ENCODE measurements at regions not wholly inside any gene's neighbourhood (a gene's known extent, or its start where the extent isn't known, plus 50 kb on each side); places are given as distances from the start of the nearest gene placed in this dataset.

DNA sequence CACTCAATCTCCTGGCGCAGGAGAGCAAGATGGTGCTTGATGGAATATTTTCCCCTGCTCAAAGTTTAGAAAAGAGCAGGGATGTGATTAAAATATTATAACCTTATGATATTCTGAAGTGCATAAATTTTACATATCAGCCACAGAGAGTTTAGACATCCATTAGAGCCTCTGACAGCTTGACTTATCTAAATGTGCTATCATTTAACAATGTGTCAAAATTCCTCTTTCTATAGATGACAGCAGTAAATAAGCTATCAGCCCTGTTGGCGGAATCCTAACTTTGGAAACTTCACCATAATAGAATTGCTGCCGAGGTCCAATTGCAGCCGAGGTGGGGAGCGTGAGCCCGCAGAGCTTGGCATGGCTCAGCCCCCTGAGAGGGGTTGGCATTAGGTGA is 117.7 kb upstream of the MYL2 start:
- no peak overlapping the region for H3K4me3 ChIP-seq
- no peaks in the 10 kb centered on the region for H3K36me3 ChIP-seq
- WGBS, 2 donors = 83 to 89% methylated on average over 6 of the region's 6 CpGs
- TF ChIP-seq, protein P1, sequence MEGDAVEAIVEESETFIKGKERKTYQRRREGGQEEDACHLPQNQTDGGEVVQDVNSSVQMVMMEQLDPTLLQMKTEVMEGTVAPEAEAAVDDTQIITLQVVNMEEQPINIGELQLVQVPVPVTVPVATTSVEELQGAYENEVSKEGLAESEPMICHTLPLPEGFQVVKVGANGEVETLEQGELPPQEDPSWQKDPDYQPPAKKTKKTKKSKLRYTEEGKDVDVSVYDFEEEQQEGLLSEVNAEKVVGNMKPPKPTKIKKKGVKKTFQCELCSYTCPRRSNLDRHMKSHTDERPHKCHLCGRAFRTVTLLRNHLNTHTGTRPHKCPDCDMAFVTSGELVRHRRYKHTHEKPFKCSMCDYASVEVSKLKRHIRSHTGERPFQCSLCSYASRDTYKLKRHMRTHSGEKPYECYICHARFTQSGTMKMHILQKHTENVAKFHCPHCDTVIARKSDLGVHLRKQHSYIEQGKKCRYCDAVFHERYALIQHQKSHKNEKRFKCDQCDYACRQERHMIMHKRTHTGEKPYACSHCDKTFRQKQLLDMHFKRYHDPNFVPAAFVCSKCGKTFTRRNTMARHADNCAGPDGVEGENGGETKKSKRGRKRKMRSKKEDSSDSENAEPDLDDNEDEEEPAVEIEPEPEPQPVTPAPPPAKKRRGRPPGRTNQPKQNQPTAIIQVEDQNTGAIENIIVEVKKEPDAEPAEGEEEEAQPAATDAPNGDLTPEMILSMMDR (IDR thresholded peaks at IDR 0.05) = no peak
- TF ChIP-seq POLR2A (IDR thresholded peaks at IDR 0.05) (no peak), EP300 (IDR thresholded peaks at IDR 0.05) (no peak)
- no peak overlapping the region for H3K27ac ChIP-seq
- peaks cover 0 to 52% of the 10 kb centered on the region in 2 donors for H3K27me3 ChIP-seq
- no peaks in the 10 kb centered on the region for H3K9me3 ChIP-seq
- peaks cover 0 to 31% (median 0%) of the 10 kb centered on the region in 4 donors for H3K4me1 ChIP-seq
- DNase-seq (ENCODE audit: low spot score in 2 of 2) = no peak

- TF ChIP-seq, protein P1 (IDR thresholded peaks at IDR 0.05) = no peak
- TF ChIP-seq POLR2A (IDR thresholded peaks at IDR 0.05) (no peak), EP300 (IDR thresholded peaks at IDR 0.05) (no peak)
- H3K4me3 ChIP-seq = no peak overlapping the region
- no peaks in the 10 kb centered on the region for H3K36me3 ChIP-seq
- 50 to 58% methylated on average over 23 of the region's 23 CpGs for WGBS, 2 donors
- peaks cover 0 to 32% (median 0%) of the 10 kb centered on the region in 4 donors for H3K4me1 ChIP-seq
- H3K27me3 ChIP-seq = peaks cover 0 to 63% of the 10 kb centered on the region in 2 donors
- no peak for DNase-seq (ENCODE audit: low spot score in 2 of 2)
- no peak overlapping the region for H3K27ac ChIP-seq
- H3K9me3 ChIP-seq = no peaks in the 10 kb centered on the region
Measured at GRCh38 chr12:111037047-111037446, 116.7 kb upstream of the MYL2 start.

DNA sequence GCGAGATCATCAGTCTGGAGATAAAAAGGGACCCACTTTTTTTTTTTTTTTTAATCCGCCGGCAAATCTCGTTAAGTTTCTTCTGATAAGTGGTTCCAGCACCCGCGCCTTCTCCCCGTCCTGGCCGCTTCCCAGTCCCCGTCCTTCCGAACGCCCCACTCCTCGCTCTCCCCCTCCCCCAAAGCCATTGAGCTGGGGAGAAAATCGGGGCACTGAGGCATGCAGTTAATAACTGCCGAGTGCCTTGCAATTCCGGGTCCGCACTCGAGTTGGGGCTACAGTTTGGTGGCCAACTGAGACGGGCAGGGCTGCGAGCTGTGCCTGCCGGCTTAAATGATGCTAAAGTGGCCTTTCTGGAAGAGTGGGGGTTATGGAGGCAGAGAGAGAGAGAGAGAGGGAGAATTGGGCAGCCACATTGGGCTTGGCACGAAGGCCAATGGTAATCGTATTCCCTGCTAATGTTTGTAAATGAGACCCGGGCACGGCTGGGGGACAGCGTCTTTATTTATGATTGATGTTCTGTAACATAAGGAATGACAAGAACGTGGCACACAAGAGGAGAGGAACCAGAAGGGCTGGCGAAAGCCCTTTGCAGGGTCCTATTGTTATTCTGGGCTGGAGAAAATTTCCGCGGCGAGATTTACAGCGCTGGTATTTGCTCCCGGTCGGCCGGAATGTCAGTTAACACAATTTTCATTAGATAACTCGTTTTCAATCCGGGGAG is 115.4 kb upstream of the MYL2 start:
- Histone ChIP-seq H3K9me3 (no peaks in the 10 kb centered on the region), H3K36me3 (no peaks in the 10 kb centered on the region), H3K27me3 (peaks cover 0 to 74% of the 10 kb centered on the region in 2 donors), H3K4me1 (peaks cover 0 to 32% (median 0%) of the 10 kb centered on the region in 4 donors), H3K27ac (no peak overlapping the region), H3K4me3 (no peak overlapping the region)
- no peak for TF ChIP-seq POLR2A (IDR thresholded peaks at IDR 0.05)
- TF ChIP-seq, protein P1 (IDR thresholded peaks at IDR 0.05) = no peak
- no peak for TF ChIP-seq EP300 (IDR thresholded peaks at IDR 0.05)
- DNase-seq (ENCODE audit: low spot score in 2 of 2) = no peak
- 2 to 3% methylated on average over 36 of the region's 36 CpGs for WGBS, 2 donors

GRCh38 chr12:111034886-111035577 is 114.7 kb upstream of the MYL2 start:
- no peak for TF ChIP-seq POLR2A (IDR thresholded peaks at IDR 0.05)
- TF ChIP-seq, protein P1 (IDR thresholded peaks at IDR 0.05) = no peak
- no peak for TF ChIP-seq EP300 (IDR thresholded peaks at IDR 0.05)
- H3K4me1 ChIP-seq = peaks cover 0 to 32% (median 0%) of the 10 kb centered on the region in 4 donors
- no peaks in the 10 kb centered on the region for H3K9me3 ChIP-seq
- H3K27ac ChIP-seq = no peak overlapping the region
- peak overlapping the region in 1 of 4 donors; percentile 4 for H3K4me3 ChIP-seq
- whole genome bisulfite sequencing, 2 donors = 1 to 2% methylated on average over 35 to 49 of the region's 50 CpGs
- peaks cover 0 to 74% of the 10 kb centered on the region in 2 donors for H3K27me3 ChIP-seq
- H3K36me3 ChIP-seq = no peaks in the 10 kb centered on the region
- DNase-seq (ENCODE audit: low spot score in 2 of 2) = no peak
